HG03196 (cell line): ENCODE measurements at regions not wholly inside any gene's neighbourhood (a gene's known extent, or its start where the extent isn't known, plus 50 kb on each side); places are given as distances from the start of the nearest gene placed in this dataset.

ENCODE experiments used
- ATAC-seq: cut with Tn5 transposase; IDR thresholded peaks from one replicate; pipeline ENCODE4 v1.9.1; 2021; ENCODE audit not compliant: unreplicated experiment

GRCh38 chr3:144129536-144130214 lies 158.1 kb downstream of the DIPK2A start:
- no peak for ATAC-seq

GRCh38 chr3:144141074-144141473 lies 169.5 kb downstream of the DIPK2A start:
- ATAC-seq = no peak

GRCh38 chr3:144141496-144141895 lies 169.9 kb downstream of the DIPK2A start:
- ATAC-seq = no peak

GRCh38 chr3:144142151-144142840 lies 170.7 kb downstream of the DIPK2A start:
- ATAC-seq = no peak

GRCh38 chr3:144148356-144148755 lies 176.7 kb downstream of the DIPK2A start:
- ATAC-seq = no peak

- no peak for ATAC-seq
Measured at GRCh38 chr3:144151983-144152382, 180.4 kb downstream of the DIPK2A start.

- ATAC-seq = no peak
Measured at GRCh38 chr3:144160627-144161026, 189.0 kb downstream of the DIPK2A start.

GRCh38 chr3:144162042-144162441 lies 190.4 kb downstream of the DIPK2A start:
- no peak for ATAC-seq

GRCh38 chr3:144164352-144164751 lies 192.7 kb downstream of the DIPK2A start:
- ATAC-seq = no peak

GRCh38 chr3:144165482-144165881 lies 193.9 kb downstream of the DIPK2A start:
- no peak for ATAC-seq

- no peak for ATAC-seq
Measured at GRCh38 chr3:144167634-144168033, 196.0 kb downstream of the DIPK2A start.

GRCh38 chr3:144173491-144173890 lies 201.9 kb downstream of the DIPK2A start:
- no peak for ATAC-seq

- no peak for ATAC-seq
Measured at GRCh38 chr3:144175644-144176425, 204.2 kb downstream of the DIPK2A start.

GRCh38 chr3:144177649-144178048 lies 206.0 kb downstream of the DIPK2A start:
- ATAC-seq = no peak

GRCh38 chr3:144178607-144179006 lies 207.0 kb downstream of the DIPK2A start:
- ATAC-seq = no peak

GRCh38 chr3:144181062-144181461 lies 209.4 kb downstream of the DIPK2A start:
- no peak for ATAC-seq

GRCh38 chr3:144182501-144182900 lies 210.9 kb downstream of the DIPK2A start:
- ATAC-seq = no peak

GRCh38 chr3:144185276-144185675 lies 213.7 kb downstream of the DIPK2A start:
- ATAC-seq = no peak

GRCh38 chr3:144187531-144188210 lies 216.0 kb downstream of the DIPK2A start:
- no peak for ATAC-seq

- no peak for ATAC-seq
Measured at GRCh38 chr3:144189044-144189443, 217.4 kb downstream of the DIPK2A start.

GRCh38 chr3:144197116-144197515 lies 225.5 kb downstream of the DIPK2A start:
- no peak for ATAC-seq
